HG02840 (cell line): ENCODE measurements at regions not wholly inside any gene's neighbourhood (a gene's known extent, or its start where the extent isn't known, plus 50 kb on each side); places are given as distances from the start of the nearest gene placed in this dataset.

Source experiments
- ATAC-seq: cut with Tn5 transposase; IDR thresholded peaks from one replicate; pipeline ENCODE4 v1.9.1; 2021; ENCODE audit warnings: mild to moderate bottlenecking, moderate library complexity, moderate number of reproducible peaks; ENCODE audit not compliant: unreplicated experiment, low FRiP score

DNA sequence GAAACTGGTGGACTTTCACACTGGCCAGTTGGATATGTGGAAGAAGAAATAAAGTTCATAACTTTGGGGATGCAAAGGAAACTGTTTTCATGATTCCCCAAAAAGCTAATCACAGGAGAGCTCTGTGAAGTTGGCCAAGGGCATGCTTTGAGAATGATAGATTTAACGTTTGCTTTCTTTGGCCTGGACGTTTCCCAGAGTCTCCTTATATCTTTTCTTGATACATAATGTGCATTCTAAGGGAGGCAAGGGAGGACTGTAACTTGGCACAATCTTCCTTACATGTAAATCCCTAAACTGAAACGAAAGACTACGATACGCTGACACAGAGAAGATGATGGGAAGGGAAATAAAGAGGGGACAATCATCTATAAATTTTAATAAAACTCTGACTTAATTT lies 176.5 kb upstream of the INHBA start:
- no peak for ATAC-seq

GRCh38 chr7:41878309-41879295 lies 175.7 kb upstream of the INHBA start:
- ATAC-seq: no peak

GRCh38 chr7:41877118-41877517 lies 174.2 kb upstream of the INHBA start:
- no peak for ATAC-seq

- ATAC-seq: no peak
These were observed 172.6 kb upstream of the INHBA start for GRCh38 chr7:41875513-41875912.

DNA sequence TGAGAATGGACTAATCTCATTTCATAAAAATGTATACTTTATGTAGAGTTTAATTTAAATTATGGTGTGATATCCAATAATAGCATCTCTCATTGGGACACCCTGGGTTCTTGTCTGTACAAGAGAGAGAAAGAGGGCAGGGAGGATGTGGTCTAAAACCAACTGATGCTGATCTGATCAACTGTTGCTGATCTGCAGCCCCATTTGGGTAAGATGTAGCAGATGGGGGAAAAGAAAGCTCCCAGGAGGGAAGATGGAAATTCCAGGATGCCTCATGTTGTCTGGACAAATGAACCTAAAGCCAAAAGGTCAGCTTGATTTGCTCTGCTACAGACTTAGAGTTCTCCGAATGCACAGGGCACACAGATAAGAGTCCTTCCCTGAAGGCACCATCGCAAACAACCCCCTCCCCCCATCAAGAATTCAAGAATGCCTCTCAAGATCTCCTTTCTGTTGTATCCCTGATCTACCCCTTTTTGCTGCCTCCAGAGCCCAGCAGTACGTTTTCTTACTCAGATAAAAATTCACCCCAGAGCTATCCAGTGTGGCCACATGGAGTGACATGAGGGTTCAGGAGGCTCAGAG lies 171.4 kb upstream of the INHBA start:
- no peak for ATAC-seq

- no peak for ATAC-seq
These were observed 170.9 kb upstream of the INHBA start for GRCh38 chr7:41873741-41874140.

DNA sequence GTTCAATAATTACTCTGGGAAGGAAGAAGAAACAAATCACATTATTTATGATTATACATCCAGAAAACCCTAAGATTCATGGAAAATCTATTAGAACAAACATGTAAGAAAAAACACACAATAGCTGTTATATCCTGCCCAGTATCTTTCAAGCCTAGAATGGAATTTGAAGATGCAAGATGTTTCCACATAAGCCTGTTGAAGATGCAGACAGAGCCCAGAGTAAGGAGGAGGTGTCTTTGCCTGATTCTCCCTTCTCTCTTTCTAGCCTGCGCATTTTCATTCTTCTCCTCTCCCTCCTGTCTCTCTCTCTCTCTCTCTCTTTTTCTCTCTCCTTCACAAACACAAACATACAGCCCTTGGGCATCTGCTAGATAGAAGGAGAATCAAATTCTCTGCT lies 170.1 kb upstream of the INHBA start:
- ATAC-seq: no peak

- no peak for ATAC-seq
These were observed 167.7 kb upstream of the INHBA start for GRCh38 chr7:41870461-41871138.

GRCh38 chr7:41869997-41870396 lies 167.1 kb upstream of the INHBA start:
- no peak for ATAC-seq

DNA sequence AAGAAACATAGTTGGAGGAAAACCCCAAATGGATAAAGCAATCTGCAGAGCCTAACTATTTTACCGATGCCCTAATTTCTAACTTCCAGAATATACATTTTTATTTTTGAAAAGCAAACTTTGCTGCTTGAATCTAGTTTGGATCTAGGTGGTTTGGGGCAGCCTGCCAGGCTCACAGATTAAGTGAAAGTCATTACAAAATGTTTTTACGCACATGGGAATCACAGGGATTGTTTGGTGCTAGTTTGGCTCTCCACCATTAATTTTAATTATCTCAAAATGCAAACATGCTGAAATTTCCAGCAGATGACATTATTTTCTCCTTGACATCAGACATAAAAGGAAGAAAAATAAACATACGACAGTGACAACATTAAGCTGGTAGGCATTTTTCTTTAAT lies 166.7 kb upstream of the INHBA start:
- ATAC-seq: no peak

DNA sequence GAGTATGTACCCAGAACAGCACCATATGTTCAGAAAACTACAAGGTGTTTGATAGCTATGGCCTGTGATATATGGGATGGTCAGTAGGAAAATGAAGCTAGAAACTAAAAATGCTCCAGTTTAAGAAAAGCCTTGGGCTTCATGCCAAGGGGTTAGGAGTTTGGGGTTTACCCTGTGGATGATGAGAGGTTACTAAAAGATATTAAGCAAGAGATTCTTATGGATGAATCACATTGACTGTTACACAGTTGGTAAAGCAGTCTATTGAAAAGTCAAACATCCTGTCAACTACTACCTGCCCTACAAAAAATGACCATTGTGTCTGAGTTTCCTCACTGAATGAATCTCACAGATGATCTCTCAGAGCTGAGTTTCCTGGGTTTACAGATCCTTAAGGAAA lies 166.2 kb upstream of the INHBA start:
- ATAC-seq: no peak

DNA sequence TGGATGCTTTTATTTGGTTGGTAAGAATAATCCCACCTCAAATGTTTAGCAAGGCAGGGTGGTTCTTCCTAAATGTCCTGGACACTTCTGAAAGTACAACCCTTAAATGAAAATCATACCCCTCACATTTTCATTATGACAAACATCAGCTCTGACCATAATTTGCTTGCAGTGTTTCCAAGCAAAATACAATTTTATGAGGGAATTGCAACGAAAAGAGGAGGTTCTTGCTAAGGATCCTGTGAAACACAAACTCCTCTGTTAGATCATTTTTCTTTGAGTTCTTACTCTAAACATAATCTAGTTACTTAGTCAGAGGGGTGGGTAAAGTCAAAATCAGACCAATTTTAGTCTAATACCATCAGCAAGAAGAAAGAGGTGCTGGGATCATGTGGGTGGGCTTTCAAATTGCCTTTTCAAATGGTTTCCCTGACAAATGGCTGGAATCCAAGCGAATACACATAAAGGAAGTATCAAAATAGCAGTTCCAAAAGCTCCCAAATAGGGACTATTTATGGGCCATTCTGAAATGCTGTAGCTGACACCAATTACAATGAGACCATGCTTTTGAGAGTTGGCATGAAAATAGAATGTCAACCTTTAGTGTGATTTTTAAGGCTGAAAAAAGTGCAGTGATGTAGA lies 164.9 kb upstream of the INHBA start:
- no peak for ATAC-seq

DNA sequence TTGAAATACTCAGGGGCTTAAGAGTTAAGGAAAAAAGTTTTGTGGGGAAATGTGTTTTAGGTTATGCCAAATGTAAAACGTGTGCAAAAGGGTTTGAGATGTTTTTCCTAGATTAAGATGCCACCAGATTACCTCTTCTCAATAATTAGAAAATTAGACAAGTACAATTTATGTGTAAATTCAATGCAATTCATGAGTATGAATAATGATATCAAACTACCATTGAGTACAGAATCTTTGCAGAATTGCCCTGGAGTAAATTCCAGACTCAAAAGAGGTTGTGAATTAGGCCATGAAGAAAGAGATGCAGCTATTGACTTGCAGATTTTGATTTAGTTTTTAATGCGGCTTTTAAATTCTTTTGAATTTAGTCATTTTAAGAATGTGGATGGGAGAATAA lies 159.4 kb upstream of the INHBA start:
- no peak for ATAC-seq

GRCh38 chr7:41861642-41862041 lies 158.8 kb upstream of the INHBA start:
- ATAC-seq: no peak

- no peak for ATAC-seq
These were observed 155.3 kb upstream of the INHBA start for GRCh38 chr7:41858201-41858600.

GRCh38 chr7:41855798-41856197 lies 152.9 kb upstream of the INHBA start:
- ATAC-seq: no peak

DNA sequence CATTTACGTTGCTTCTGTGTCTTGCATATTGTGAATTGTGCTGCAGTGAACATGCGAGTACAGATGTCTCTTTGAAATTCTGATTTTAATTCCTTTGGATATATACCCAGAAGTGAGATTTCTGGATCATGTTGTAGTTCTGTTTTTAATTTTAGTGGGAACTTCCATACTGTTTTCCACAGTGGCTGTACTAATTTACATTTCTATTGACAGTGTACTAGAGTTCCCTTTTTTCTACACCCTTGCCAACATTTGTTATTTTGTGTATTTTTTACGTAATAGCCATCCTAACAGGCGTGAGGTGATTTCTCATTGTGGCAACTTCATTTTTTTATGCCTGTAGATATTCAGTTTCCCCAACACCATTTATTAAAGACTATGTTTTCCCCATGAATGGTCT lies 144.7 kb upstream of the INHBA start:
- no peak for ATAC-seq

- no peak for ATAC-seq
These were observed 144.3 kb upstream of the INHBA start for GRCh38 chr7:41847151-41847550.

DNA sequence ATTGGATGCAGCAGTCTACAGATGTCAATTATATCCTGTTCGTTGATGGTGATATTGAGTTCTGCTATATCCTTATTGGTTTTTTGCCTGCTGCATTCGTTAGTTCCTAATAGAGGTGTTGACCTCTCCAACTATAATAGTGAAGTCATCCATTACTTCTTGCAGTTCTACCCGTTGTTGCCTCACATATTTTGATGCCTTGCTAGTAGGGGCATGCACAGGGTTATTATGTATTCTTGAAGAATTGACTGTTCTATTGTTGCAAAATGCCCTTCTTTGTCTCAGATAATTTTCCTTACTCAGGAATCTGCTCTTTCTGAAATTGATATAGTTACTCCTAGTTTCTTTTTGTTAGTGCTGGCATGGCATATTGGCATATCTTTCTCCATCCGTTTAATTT lies 140.1 kb upstream of the INHBA start:
- ATAC-seq: no peak

GRCh38 chr7:41837916-41838315 lies 135.0 kb upstream of the INHBA start:
- ATAC-seq: no peak

DNA sequence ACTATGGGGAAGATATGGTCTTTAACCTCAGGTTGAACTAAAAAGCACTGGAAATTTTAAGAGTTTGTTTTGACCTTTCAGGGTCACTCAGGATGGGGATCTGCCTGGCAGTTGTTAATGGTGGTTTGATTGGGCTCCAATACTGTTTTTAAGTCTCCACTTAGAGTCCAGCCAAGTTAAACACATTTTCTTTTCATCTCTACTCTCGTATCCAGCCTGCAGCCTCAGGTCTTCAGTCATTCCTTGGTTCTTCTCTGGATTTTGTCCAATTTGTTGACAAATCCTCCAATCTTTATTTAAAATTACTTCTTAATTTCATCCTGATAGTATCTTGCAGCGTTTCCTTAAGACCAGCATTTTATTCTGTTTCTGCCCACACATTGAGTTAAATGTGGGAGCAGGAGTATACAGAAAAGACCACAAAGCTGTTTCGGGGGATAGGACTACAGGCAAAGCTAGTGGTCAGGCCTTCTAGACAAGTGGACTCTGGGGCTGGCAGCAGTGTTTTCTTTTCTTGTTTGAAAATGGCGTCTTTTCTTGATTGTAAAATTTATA lies 133.2 kb upstream of the INHBA start:
- ATAC-seq: no peak
